GM12874 (cell line): ENCODE measurements at regions not wholly inside any gene's neighbourhood (a gene's known extent, or its start where the extent isn't known, plus 50 kb on each side); places are given as distances from the start of the nearest gene placed in this dataset.
A peak's percentile ranks its signal among the peaks of the same experiment; 100 is the strongest.

Experiments used
- TF ChIP-seq, protein P1 (sequence below): IDR thresholded peaks from 2 replicates; pipeline ENCODE4 v1.5.1; 2011; ENCODE audit warnings: low read depth, mild to moderate bottlenecking, control low read depth, low read length, moderate library complexity; ENCODE audit not compliant: insufficient read depth

DNA sequence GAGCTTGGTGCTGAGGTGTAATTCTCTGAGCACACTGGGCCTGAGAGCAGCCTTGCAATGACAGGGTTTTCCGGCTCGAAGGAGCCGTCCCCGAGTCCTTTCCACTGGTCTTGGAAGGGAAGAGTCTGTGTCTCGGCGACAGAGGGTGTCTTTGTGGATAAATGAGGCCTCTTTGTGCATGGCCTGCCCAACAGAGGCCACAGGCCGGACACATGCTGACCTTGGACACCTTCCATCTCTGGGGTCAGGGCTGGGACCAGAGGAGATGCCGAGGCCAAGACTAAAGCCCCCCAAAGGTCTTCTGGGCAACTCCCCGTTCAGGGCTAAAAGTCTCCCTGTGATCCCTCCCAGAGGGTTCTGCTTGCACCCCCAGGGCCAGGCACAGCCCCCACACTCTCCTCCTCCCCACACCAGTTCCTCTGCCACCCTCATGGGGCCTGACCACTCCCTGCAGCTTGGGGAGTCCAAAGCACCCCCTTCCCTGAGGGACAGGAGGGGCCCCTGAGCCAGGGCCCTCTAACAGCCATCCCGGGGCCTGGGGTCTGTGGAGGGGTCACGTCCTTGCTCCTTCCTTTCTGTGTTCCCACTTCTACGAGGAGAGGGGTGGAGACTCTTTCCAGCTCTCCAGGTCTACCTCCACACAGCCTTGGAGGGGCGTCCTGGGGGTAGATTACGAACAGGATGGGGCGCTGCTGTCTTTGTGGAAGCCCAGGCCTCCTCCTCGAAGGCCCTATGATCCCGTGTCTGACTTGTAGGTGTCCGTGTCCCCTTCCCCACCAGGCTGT lies 130.6 kb upstream of the FAM20C start:
- TF ChIP-seq, protein P1, sequence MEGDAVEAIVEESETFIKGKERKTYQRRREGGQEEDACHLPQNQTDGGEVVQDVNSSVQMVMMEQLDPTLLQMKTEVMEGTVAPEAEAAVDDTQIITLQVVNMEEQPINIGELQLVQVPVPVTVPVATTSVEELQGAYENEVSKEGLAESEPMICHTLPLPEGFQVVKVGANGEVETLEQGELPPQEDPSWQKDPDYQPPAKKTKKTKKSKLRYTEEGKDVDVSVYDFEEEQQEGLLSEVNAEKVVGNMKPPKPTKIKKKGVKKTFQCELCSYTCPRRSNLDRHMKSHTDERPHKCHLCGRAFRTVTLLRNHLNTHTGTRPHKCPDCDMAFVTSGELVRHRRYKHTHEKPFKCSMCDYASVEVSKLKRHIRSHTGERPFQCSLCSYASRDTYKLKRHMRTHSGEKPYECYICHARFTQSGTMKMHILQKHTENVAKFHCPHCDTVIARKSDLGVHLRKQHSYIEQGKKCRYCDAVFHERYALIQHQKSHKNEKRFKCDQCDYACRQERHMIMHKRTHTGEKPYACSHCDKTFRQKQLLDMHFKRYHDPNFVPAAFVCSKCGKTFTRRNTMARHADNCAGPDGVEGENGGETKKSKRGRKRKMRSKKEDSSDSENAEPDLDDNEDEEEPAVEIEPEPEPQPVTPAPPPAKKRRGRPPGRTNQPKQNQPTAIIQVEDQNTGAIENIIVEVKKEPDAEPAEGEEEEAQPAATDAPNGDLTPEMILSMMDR, result no peak

DNA sequence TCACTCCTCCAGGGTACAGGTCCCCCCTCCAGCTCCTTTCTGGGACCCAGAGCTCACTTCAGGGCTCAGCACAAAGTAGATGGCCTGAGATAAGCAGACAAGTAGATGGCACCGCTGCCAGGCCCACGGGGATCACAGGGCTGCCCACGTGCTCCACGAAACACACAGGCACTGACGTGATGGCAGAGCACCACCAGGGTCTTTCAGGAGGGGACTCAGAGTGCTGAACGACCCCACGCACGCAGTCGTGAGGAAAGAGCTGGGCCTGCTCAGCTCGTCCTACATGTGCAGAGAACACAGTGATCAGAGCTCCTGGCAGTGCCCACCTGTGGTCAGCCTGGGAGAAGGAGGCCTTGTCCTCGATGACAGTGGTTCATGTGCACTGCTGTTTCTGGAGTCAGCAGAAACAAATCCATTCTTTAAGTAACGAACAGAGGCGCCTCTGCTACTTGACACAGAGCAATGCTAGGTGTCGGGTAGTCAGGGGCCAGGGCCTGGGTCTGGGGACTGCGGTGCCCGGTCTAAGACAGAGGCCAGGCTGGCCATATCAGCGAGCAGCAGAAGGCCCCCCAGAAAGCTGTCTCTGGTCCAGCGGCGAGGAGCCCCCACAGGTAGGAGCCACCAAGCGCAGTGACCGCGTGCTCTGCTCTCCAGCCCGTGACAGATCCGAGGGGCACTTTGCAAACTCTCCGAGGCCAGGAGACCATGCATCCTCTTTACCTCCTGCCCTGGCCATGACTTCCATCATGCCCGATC lies 129.8 kb upstream of the FAM20C start:
- TF ChIP-seq, protein P1, result no peak

DNA sequence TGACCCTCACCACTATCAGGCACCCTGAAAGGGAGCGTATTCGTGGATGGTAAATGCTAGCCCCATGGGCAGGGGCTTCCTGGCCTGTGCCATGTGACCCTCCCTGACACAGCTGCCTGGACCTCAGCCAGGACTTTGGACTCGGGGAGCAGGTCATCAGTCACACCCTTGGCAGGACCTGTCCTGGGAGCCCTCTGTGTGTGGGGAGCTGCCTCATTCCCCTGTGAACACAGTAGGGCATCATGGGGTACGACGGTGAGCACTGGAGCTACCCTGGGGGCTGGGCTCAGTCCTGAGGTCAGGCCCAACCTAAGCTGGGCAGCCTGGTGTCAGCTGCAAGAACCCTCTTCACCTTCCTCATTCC lies 129.3 kb upstream of the FAM20C start:
- TF ChIP-seq, protein P1, result no peak

DNA sequence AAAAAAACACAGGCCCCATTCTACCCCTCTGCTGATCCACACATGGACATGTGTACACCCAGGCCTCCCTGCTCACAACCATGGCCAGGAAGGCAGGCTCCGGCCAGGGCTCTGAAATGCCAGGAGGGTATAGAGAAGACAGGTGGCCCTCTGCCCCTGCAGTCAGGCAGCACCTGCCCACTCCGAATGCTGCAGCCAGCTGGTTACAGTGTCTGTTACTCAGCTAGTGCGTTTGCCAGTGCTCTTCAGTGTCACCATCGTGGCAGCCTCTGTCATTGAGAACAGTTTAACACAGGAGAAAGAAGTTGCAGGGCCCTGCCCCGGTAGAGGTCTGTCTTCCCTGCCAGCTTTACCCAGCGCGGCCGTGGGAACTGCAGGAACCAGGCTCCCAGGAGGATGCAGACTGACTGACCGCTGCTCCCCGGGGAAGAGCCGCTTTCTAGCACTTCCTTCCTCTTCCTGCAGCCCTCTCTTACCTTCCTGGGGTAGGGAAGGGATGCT lies 128.8 kb upstream of the FAM20C start:
- TF ChIP-seq, protein P1, result no peak

DNA sequence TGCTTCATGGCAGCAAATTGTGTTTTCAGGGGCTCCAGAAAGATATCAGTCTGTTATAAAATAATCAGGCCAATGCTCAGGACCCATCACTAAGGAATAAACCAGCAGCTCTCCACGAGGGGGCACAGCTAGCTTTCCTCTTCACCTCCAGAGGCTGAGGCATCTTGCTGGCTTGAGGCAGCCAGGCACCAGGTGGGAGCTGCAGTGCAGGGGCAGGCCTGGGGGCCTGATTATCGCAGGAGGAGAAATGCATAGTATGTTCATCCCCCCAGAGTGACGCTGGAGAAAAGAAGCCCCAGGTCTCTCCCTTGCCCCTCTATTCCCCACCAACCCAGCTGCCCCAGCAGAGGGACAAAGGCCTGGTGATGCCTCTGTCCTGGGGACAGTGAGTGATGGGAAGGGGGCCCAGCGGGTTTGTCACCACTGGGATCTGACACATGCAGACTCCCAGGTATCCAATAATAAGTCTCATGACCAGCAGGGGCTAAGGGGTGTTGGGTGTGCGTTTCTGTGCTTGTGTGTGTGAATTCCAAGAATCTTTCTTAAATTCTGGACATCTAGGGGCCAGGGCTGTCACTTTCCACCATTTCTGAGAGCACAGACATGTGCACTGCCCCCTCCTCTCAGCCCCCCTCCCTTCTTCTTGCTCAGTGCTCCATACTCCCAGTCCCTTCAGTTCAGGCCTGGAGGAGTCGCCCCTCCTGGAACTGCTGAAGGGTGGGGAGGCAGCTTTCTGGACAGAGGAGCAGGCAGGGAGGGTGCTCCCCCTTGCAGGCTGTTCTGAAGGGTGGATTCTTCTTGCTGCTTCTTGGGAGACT lies 128.1 kb upstream of the FAM20C start:
- TF ChIP-seq, protein P1, result peak; percentile 23; the same call in 1 of the 2 replicates

DNA sequence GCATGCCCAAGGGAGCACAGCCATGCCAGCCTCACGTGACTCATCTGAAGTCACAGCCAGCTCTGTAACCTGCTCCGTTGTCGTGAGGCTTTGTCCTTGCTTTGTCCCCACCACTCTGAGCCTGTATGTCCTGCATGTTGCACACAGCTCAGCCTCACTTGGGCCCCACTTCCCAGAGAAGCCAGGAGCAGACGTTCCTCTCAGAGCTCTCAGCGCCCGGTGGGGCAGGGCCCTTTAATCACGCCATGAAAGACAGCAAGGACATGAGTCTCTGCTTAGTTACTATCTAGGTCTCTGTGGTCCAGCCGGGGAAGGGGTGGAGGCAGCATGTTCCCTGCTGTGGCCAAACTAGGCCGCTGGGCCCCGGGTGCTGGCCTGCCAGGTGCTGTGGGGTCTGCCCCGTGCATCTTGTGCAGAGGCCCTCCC lies 127.4 kb upstream of the FAM20C start:
- TF ChIP-seq, protein P1, result no peak

DNA sequence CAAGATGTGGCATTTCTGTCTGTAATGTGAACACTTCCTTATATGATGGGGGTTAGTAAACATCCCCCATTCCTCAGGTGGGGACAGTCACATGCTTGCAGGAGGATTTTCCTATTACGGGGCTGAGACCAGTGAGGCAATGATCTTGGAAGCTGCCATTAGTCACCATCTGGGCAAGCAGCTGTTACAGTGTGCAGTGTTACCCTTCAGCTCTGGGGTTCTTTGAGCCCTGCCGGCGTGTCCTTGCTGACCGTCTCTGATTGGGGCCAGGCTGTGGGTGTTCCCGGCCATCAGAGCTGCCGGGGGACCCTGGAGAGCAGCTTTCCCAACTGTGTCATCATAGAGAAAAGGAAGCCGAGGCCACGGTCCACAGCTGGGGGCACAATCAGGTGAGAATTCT lies 126.8 kb upstream of the FAM20C start:
- TF ChIP-seq, protein P1, result no peak
